Erythroblast (primary cell): ENCODE measurements at regions not wholly inside any gene's neighbourhood (a gene's known extent, or its start where the extent isn't known, plus 50 kb on each side); places are given as distances from the start of the nearest gene placed in this dataset.

Experiments used
- GATA1 ChIP-seq: IDR thresholded peaks from 2 replicates; pipeline ENCODE4 v1.6.1; 2011; ENCODE audit warnings: low read depth, mild to moderate bottlenecking, control low read depth, low read length, moderate library complexity
- POLR2A ChIP-seq: IDR thresholded peaks from 2 replicates; pipeline ENCODE4 v1.6.1; 2011; ENCODE audit warnings: mild to moderate bottlenecking, low read length

GRCh38 chr22:25368271-25368670, 148.8 kb downstream of the CRYBB2 start:
- TF ChIP-seq POLR2A (no peak), GATA1 (no peak)
